ENCODE measurements at regions not wholly inside any gene's neighbourhood (a gene's known extent, or its start where the extent isn't known, plus 50 kb on each side); places are given as distances from the start of the nearest gene placed in this dataset.

DNA sequence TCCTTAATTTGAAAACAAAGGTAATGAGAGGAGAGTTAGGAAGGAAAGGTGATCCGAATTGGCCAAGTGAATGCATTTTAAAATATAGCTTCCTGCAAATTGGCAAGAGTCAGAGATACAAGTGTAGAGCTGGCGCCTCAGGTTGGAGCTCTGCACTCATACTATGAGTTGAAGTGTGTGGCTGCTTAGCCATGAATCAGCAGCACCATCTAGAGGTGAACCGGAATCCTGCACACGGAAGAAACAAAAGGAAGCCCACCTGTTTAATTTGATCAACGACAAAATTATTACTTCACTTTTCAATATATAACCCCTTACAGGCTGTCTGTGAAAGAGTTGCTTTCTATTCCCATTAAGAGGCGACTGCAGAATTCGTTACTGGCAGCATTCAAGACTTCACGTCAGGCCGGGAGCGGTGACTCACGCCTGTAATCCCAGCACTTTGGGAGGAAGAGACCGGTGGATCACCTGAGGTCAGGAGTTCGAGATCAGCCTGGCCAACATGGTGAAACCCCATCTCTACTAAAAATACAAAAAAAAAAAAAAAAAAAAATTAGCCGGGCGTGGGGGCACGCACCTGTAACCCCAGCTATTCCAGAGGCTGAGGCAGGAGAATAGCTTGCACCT, 1253.7 kb upstream of the CDH8 start:
- no peak for DNase-seq (ENCODE audit: low read depth, low spot score)

DNA sequence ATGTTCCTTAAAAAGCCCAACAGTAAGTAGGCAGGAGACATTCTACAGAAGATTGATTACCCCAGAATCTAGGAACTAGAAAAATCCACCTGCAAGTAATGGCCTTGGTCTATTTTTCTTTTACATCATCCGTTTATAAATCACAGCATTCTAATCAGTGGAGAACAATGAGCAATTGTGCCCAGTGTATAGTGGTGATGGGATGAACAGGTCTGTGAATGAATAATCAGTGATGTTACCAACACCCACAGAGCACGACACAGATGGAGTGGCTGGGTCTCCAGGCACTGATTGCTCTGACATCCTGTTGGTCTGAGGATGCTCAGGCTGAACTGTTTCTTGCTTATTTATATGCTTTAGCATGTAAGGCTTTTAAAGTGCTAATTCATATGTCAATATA, 1251.2 kb upstream of the CDH8 start:
- DNase-seq (ENCODE audit: low read depth, low spot score) = no peak

DNA sequence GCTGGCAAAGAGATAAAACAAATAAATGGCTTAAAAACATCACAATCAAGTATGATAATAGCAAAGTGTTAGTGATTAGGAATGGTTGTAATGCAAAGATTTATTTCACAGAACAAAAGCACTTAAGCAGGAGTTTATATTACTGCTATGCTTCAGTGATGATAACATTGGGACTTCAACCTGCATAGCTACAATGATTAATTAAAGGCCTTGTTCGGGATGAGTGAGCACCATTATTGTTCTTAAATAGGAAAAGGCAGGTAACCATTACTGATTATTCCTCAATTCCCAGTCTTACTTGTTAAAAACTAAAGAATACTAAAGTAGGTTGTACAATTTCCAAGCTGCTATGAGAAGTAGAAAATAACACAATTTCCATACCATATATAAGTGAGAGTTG, 1247.5 kb upstream of the CDH8 start:
- no peak for DNase-seq (ENCODE audit: low read depth, low spot score)

GRCh38 chr16:63244631-63245030, 1208.4 kb upstream of the CDH8 start:
- no peak for DNase-seq (ENCODE audit: low read depth, low spot score)

DNA sequence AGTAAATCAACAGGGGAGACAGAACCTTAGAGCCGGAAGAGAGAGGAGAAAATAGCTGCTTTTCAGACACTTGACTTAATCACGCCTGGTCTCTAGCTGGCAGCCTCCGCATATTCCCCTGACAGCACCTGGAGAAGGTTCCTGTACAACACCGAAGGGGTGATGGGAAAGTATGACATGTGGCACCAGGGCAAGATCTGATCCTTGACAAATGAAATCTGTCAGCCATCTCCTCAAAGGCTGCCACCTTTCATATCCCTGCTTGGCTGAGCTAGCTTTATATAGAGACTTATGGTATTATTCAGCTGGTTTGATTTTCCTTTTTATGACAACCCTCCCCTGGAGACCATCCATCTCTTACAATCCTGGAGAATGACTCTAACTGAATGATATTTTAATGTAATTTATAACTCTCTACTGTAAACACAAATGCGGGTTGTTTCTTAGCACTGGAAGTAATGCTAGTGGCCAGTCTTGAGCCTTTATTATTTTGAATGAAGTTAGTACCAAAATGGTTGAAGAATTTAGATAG, 1205.3 kb upstream of the CDH8 start:
- no peak for DNase-seq (ENCODE audit: low read depth, low spot score)

- DNase-seq (ENCODE audit: low read depth, low spot score) = no peak
Measured at GRCh38 chr16:63239065-63239570, 1202.9 kb upstream of the CDH8 start.

- DNase-seq (ENCODE audit: low read depth, low spot score) = no peak
Measured at GRCh38 chr16:63230421-63231040, 1194.3 kb upstream of the CDH8 start.

GRCh38 chr16:63228259-63228658, 1192.0 kb upstream of the CDH8 start:
- no peak for DNase-seq (ENCODE audit: low read depth, low spot score)

GRCh38 chr16:63223851-63224250, 1187.6 kb upstream of the CDH8 start:
- no peak for DNase-seq (ENCODE audit: low read depth, low spot score)

DNA sequence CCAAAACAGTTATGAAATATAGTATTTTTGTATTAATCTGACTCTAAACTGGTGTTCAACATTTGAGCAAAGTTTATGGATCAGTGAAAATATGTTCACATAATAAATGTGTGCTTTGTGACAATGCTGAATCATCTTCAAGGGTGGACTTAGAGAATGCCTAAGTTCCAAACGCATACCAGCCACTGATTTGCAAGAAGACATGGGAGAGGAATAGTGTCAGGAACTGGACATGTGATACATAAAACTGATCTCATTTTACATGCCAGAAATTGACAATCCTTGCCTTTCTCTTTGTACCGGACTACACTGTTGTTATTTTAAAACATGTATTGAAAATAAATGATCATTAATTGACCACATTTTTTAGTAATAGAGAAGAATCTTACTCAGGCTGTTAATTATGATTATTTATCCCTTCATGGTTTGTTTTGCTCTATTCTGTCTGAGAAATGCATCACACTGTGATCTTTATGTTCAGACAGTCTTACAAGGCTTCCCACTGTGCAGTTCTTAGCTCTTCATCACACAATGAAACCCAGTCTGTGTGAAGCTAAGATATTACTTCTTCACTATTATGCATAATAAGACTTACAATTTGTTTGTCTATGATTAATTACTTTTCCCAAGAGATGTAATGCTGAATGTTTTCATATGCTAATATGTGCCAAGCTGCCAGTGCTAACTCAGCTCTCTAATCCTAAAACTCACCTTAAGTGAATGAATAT, 1180.6 kb upstream of the CDH8 start:
- DNase-seq (ENCODE audit: low read depth, low spot score) = no peak

- no peak for DNase-seq (ENCODE audit: low read depth, low spot score)
Measured at GRCh38 chr16:63201851-63202250, 1165.6 kb upstream of the CDH8 start.

GRCh38 chr16:63200940-63201339, 1164.7 kb upstream of the CDH8 start:
- DNase-seq (ENCODE audit: low read depth, low spot score) = no peak

DNA sequence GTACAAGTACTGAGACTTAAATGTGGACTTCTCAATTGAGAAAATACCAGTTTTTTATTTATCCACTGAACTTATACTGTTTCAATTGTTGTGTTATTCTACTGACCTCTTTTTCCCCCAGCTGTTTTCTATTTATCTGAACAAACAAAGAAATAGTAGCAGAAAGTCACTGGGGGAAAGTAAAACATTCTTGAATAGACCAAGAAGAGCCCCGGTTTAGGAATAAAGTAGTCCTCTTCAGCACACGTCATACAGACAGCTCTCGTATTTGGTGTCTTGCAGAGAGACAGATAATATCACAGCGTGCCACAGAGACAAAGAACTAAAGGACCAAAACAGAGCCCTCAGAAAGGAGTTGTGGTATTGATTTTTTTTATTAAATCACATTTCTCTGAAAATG, 1159.1 kb upstream of the CDH8 start:
- DNase-seq (ENCODE audit: low read depth, low spot score) = no peak

- DNase-seq (ENCODE audit: low read depth, low spot score) = no peak
Measured at GRCh38 chr16:63192980-63193379, 1156.7 kb upstream of the CDH8 start.

- no peak for DNase-seq (ENCODE audit: low read depth, low spot score)
Measured at GRCh38 chr16:63188086-63188771, 1152.0 kb upstream of the CDH8 start.

DNA sequence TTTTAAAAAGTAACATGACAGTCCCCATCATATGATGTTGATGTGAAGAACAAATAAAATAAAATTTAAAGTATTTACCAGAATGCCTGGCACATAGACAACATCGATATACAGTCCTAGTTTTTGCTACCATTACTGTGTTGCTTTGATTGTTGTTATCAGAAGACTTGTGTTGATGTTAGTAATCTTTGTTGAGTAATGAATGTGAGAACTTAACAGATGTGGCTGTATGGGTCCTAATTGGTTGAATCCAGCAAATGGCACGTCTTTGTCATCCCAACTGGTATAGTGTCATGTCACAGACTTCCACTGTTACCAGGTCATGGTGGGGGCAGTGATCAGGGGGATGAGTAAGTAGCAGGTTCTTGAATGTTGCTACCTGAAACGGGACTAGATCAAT, 1151.4 kb upstream of the CDH8 start:
- DNase-seq (ENCODE audit: low read depth, low spot score) = no peak

- no peak for DNase-seq (ENCODE audit: low read depth, low spot score)
Measured at GRCh38 chr16:63185235-63185780, 1149.1 kb upstream of the CDH8 start.

DNA sequence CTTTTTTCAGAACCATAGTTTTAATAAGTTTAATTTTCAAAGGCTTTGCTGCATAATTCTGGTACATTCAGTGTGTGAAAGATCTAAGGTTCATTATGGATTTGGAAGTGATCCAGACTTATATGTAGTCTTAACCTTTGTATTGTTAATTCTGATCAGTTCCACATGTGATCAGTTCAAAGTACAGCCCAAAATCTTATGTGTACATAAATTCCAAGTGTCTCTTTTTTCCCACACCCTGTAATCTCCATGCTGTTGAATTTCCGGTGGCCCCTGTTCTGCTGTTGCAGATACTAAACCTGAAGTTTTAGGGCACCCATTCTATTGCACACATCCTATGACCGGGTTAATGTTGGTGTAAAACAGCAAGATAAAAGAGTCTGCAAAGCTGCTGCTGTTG, 1147.5 kb upstream of the CDH8 start:
- no peak for DNase-seq (ENCODE audit: low read depth, low spot score)

- no peak for DNase-seq (ENCODE audit: low read depth, low spot score)
Measured at GRCh38 chr16:63175313-63175712, 1139.1 kb upstream of the CDH8 start.

DNA sequence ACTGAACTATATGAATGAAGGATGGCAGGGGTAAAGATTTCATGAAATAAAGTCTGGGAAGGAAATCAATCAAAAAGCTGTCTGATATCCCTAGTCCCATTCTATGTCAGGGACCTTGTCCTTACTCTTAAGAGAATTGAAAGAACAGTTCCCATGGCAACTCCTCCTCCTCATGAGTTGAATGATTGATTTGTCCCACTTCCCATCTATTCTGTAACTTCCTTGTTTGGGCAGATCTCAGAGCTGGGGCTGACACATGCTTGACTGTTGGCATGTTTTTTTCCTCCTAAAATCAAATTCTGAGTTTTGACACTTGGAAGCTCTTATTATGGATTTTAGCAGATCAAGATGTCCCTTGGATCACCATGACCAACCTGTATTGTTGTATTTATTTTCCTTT, 1138.6 kb upstream of the CDH8 start:
- DNase-seq (ENCODE audit: low read depth, low spot score) = no peak

DNA sequence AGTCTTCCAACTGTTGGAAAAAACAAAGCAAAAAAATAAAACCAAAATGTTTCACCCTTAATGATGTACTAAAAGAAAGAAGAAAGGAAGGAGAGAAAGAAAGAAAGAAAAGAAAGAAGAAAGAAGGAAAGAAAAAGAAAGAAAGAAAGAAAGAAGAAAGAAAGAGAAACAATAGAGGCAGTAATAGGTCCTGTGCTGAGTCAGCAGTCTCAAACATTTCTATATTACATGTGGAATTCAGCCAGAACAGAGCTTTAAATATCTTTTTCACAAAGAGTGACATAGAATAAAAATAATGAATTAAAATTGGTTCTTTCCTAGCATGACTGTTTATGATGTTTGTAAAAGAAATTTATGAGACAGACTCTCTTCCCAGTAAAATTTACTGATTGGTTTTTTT, 1135.3 kb upstream of the CDH8 start:
- no peak for DNase-seq (ENCODE audit: low read depth, low spot score)

GRCh38 chr16:63169100-63169499, 1132.9 kb upstream of the CDH8 start:
- no peak for DNase-seq (ENCODE audit: low read depth, low spot score)

Measured in brain pericyte (primary cell).